ENCODE measurements at regions not wholly inside any gene's neighbourhood (a gene's known extent, or its start where the extent isn't known, plus 50 kb on each side); places are given as distances from the start of the nearest gene placed in this dataset.

- Histone ChIP-seq H3K79me2 (ENCODE audit: low read length) (no peaks in the 10 kb centered on the region), H3K4me1 (ENCODE audit: insufficient read depth, low read length) (no peaks in the 10 kb centered on the region), H3K36me3 (ENCODE audit: low read depth, low read length) (no peaks in the 10 kb centered on the region), H3K9me3 (ENCODE audit: low read length) (peaks cover 3% of the 10 kb centered on the region; the same call in 1 of the 2 replicates), H3K9ac (ENCODE audit: low read length) (no peak overlapping the region), H3K4me2 (ENCODE audit: low read length) (no peak overlapping the region), H3F3A (ENCODE audit: low read length, unreplicated experiment) (no peaks in the 10 kb centered on the region), H3K9me2 (replicated peaks; ENCODE audit: low read length) (no peaks in the 10 kb centered on the region), H2AFZ (ENCODE audit: low read length) (no peak overlapping the region), H3K27ac (ENCODE audit: low read length) (no peak overlapping the region), H3K27me3 (ENCODE audit: low read length) (no peaks in the 10 kb centered on the region), H4K20me1 (ENCODE audit: low read length) (no peaks in the 10 kb centered on the region), H3K4me3 (ENCODE audit: low read length) (no peak overlapping the region)
- DNase-seq (no peak), ATAC-seq (no peak)
- ChIA-PET POLR2A (ENCODE audit: unreplicated experiment) (no interaction called here), CTCF (no interaction called here)
- TF ChIP-seq EZH2phosphoT487 (IDR thresholded peaks at IDR 0.05; ENCODE audit: borderline replicate concordance, low read length) (no peak), EZH2 (IDR thresholded peaks at IDR 0.05; ENCODE audit: low read length, unreplicated experiment) (no peak), CTCF (conservative IDR thresholded peaks at IDR 0.05; ENCODE audit: low read depth, low read length) (no peak)
- intact Hi-C loops (cut with micrococcal nuclease): no loop called here
- no TSS peak for BruUV-seq (replicated peaks)
Observed at GRCh38 chr3:21801631-21802030, 50.6 kb upstream of the ZNF385D start.

DNA sequence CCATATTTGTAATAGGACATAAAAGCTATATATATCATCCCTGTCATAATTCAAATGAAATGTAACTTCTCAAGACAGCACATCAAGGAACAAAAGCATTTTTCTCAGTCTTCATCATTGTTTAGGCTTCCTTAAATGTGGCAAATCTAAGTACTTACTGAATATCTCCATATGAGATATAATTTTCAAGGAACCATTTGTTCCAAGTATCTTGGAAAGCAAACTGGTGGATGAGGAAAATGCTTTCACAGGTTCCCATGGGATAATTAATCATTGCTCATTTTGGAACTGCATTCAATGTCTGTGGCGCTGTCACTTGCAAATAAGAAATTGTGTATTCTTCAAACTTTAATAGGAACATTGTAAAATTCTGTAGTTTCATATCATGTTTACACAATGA lies 52.6 kb upstream of the ZNF385D start:
- DNase-seq (no peak), ATAC-seq (no peak)
- TF ChIP-seq EZH2phosphoT487 (IDR thresholded peaks at IDR 0.05; ENCODE audit: borderline replicate concordance, low read length) (no peak), EZH2 (IDR thresholded peaks at IDR 0.05; ENCODE audit: low read length, unreplicated experiment) (no peak), CTCF (conservative IDR thresholded peaks at IDR 0.05; ENCODE audit: low read depth, low read length) (no peak)
- CTCF ChIA-PET: no interaction called here
- no TSS peak for BruUV-seq (replicated peaks)
- Histone ChIP-seq H3K9me2 (replicated peaks; ENCODE audit: low read length) (no peaks in the 10 kb centered on the region), H3K79me2 (ENCODE audit: low read length) (no peaks in the 10 kb centered on the region), H3K36me3 (ENCODE audit: low read depth, low read length) (no peaks in the 10 kb centered on the region), H2AFZ (ENCODE audit: low read length) (no peak overlapping the region), H3F3A (ENCODE audit: low read length, unreplicated experiment) (no peaks in the 10 kb centered on the region), H3K27me3 (ENCODE audit: low read length) (no peaks in the 10 kb centered on the region), H4K20me1 (ENCODE audit: low read length) (no peaks in the 10 kb centered on the region), H3K27ac (ENCODE audit: low read length) (no peak overlapping the region), H3K4me1 (ENCODE audit: insufficient read depth, low read length) (no peaks in the 10 kb centered on the region), H3K4me2 (ENCODE audit: low read length) (no peak overlapping the region), H3K4me3 (ENCODE audit: low read length) (no peak overlapping the region), H3K9me3 (ENCODE audit: low read length) (peaks cover 3% of the 10 kb centered on the region; the same call in 1 of the 2 replicates), H3K9ac (ENCODE audit: low read length) (no peak overlapping the region)
- POLR2A ChIA-PET (ENCODE audit: unreplicated experiment): no interaction called here
- intact Hi-C loops (cut with micrococcal nuclease): no loop called here

DNA sequence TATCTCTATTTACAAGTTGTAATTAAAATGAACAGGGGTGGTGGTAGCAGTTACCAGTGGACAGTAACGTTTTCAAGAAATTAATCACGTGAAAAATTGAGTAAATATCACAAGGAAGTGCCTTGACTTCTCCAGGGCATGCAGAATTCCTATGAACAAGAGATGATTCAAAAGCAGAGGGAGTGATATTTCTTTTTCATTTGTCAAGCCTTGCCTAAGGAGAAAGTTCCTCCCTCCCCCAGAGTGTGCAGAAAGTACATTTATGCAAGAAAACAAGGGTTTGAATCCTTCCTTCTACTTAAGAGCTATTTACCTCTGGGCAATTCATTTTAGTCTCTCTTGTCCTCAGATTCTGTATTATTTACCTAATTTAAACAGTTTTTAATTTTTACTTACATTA lies 53.3 kb upstream of the ZNF385D start:
- H3K4me2 ChIP-seq (ENCODE audit: low read length): no peak overlapping the region
- peaks cover 3% of the 10 kb centered on the region; the same call in 1 of the 2 replicates for H3K9me3 ChIP-seq (ENCODE audit: low read length)
- H3K4me3 ChIP-seq (ENCODE audit: low read length): no peak overlapping the region
- H3K36me3 ChIP-seq (ENCODE audit: low read depth, low read length): no peaks in the 10 kb centered on the region
- H3K9ac ChIP-seq (ENCODE audit: low read length): no peak overlapping the region
- DNase-seq (no peak), ATAC-seq (no peak)
- no peaks in the 10 kb centered on the region for H3F3A ChIP-seq (ENCODE audit: low read length, unreplicated experiment)
- H2AFZ ChIP-seq (ENCODE audit: low read length): no peak overlapping the region
- no peaks in the 10 kb centered on the region for H3K4me1 ChIP-seq (ENCODE audit: insufficient read depth, low read length)
- no peaks in the 10 kb centered on the region for H4K20me1 ChIP-seq (ENCODE audit: low read length)
- intact Hi-C loops (cut with micrococcal nuclease): no loop called here
- no peaks in the 10 kb centered on the region for H3K9me2 ChIP-seq (replicated peaks; ENCODE audit: low read length)
- POLR2A ChIA-PET (ENCODE audit: unreplicated experiment): no interaction called here
- BruUV-seq (replicated peaks): no TSS peak
- H3K27me3 ChIP-seq (ENCODE audit: low read length): no peaks in the 10 kb centered on the region
- TF ChIP-seq EZH2phosphoT487 (IDR thresholded peaks at IDR 0.05; ENCODE audit: borderline replicate concordance, low read length) (no peak), EZH2 (IDR thresholded peaks at IDR 0.05; ENCODE audit: low read length, unreplicated experiment) (no peak), CTCF (conservative IDR thresholded peaks at IDR 0.05; ENCODE audit: low read depth, low read length) (no peak)
- no peaks in the 10 kb centered on the region for H3K79me2 ChIP-seq (ENCODE audit: low read length)
- no peak overlapping the region for H3K27ac ChIP-seq (ENCODE audit: low read length)
- CTCF ChIA-PET: no interaction called here
